GM21447 (cell line): ENCODE measurements at regions not wholly inside any gene's neighbourhood (a gene's known extent, or its start where the extent isn't known, plus 50 kb on each side); places are given as distances from the start of the nearest gene placed in this dataset.
"Not testable (repeated sequence)": the region's sequence is repeated elsewhere in the genome, so short reads cannot be mapped to it uniquely, and the experiment has no call there.

Experiments
- ATAC-seq: cut with Tn5 transposase; IDR thresholded peaks from one replicate; pipeline ENCODE4 v1.9.1; 2021; ENCODE audit not compliant: unreplicated experiment

GRCh38 chr5:123708074-123708806 lies 196.3 kb downstream of the CSNK1G3 start:
- no peak for ATAC-seq

GRCh38 chr5:123706531-123706930 lies 194.6 kb downstream of the CSNK1G3 start:
- no peak for ATAC-seq

DNA sequence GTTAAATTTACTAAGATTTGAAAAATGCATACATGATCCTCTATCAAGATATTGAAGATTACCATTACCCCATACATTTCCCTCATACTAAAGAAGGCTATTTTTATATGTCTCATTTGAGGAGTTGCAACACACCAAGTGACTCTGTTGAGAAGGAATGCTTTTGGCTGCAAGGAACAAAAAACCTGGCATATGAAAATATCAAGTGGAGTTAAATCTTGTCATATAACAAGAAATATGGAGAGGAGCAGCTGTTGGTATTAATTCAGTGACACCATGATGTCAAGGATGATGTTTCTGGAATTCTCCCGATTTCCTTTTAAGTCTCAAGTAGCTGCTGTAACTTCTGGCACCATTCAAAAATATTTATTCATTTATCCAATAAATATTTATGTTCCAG lies 193.8 kb downstream of the CSNK1G3 start:
- ATAC-seq = no peak

DNA sequence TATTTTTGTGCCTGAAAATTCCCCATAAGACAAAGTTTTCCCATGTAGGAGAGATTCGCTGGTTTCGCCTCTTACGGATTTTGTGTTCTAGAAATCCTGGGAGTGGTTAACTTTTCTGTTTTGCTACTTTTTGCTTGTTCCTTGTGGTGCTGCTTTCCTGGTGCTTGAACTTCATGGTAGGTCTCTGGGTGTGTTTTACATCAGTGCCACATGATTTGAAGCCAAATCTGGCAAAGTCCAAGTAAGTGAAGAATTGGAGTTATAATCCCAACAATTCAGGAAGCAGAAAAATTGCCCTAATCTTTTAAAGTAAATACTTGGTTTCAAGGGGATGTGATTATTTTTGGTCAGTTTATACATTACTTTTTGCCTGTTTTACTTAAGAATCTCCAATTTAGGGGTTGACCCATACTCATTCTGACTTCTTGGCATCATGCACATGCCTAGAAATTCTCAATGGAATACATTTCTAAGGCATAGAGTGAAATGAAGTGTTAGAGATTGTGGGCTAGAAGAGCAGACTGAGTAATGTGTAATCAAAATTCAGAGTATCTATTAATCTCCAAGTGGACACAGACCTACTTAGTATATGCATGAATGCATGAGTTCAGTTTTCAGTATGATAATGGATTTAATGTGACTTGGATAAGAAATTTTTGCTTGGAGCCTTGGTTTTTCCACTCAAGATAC lies 189.7 kb downstream of the CSNK1G3 start:
- ATAC-seq = no peak

DNA sequence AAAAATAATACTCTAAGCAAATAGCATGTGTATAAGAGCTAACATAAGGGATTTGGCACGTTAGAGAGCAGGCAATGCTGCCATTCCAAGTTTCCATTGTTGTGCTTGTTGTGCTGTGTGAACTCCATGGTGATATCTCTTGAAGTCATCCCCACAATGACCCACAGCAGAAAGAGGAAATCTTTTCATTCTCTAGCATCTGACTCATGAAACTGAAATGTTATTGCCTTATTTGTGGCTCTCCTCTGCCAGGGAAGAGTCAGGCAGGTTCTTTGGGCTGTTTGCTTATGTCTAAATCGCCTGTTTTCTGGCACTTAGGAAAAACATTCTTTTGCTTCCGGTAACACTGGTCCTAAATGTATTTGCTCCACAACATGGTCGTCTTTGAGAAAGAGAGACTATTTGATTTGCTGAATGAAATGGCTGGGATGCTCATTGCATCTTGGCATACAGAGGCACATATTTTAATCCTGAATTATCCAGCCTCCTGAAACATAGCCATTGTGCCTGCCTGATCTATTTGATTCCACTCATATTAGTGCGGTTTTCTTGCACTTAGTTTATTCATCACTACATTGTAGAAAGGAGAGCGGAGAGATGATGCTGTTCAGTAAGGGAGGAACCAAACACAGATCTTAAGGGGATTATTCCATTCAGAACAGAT lies 188.8 kb downstream of the CSNK1G3 start:
- no peak for ATAC-seq

- no peak for ATAC-seq
Observed at GRCh38 chr5:123699571-123699970, 187.6 kb downstream of the CSNK1G3 start.

DNA sequence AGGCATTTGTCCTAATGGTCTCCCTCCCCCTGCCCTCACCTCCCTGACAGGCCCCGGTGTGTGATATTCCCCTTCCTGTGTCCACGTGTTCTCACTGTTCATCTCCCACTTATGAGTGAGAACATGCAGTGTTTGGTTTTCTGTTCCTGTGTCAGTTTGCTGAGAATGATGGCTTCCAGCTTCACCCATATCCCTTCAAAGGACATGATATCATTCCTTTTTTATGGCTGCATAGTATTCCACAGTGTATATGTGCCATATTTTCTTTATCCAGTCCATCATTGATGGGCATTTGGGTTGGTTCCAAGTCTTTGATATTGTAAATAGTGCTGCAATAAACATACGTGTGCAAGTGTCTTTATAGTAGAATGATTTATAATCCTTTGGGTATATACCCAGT lies 187.0 kb downstream of the CSNK1G3 start:
- not testable (repeated sequence) for ATAC-seq

- ATAC-seq = no peak
Observed at GRCh38 chr5:123696921-123697341, 185.0 kb downstream of the CSNK1G3 start.

GRCh38 chr5:123690821-123691220 lies 178.8 kb downstream of the CSNK1G3 start:
- ATAC-seq = no peak

GRCh38 chr5:123681061-123681460 lies 169.1 kb downstream of the CSNK1G3 start:
- ATAC-seq = no peak

DNA sequence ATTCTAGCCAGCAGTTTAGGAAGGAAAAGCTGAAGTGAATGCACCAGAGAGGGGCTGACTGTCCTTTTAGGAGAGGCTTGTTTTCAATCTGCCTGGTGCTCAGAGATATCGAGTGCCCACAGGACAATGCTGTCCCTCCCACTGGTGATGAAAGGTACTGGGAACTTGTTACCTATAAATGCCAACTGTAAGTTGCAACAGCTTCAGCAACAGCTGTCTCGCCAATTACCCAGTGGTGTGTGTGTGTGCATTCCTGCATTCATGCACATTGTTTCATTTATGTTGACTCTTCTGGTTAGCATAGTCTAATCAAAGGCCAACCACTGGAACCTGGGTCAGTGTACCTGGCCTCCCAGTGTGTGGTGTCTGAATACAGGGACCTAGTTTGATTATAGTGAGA lies 161.1 kb downstream of the CSNK1G3 start:
- no peak for ATAC-seq

DNA sequence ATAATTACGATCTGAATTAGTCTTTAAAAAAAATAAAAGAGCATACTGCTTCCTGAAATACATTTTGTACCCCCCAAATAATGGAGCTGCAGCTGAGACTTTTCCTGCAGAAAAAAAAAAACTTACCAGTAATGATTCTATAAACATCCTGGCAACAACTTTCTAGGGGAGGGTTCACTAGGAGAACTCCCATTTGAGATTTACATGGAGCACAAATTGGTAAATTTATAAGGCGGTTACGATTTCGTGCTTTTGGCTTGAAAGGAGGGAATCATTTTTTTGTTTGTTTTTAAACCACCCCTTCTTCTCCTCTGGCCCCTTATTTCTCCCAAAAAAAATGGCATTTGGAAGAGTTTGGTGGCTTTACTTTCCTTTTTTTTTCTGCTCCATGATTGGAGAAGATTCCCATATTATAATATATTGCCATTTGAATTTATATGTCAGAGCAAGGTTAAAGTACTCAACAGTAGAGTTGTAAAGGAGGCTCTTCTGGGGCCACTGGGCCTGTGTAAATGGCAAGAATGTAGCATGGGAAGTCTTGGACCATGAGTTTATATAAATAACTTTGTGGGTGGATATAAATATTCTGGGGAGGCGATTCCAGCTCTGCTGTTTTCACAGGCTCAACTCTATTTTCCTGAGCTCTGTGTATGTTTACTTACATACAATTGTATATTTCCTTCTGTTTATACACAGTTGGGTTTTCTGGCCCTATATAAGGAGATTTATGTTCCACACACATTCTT lies 159.9 kb downstream of the CSNK1G3 start:
- ATAC-seq = no peak

GRCh38 chr5:123671042-123671441 lies 159.1 kb downstream of the CSNK1G3 start:
- no peak for ATAC-seq
